Activated T-helper 2 cell treated with anti-CD3 and anti-CD28 coated beads, Interferon-gamma antibody, Interleukin-2, Interleukin-4, amounts not matched to agents 10 μg/mL and 5 μg/mL and 100 μg/mL, durations not matched to agents 14 hours and 24 hours and 36 hours (primary cell): ENCODE measurements at regions not wholly inside any gene's neighbourhood (a gene's known extent, or its start where the extent isn't known, plus 50 kb on each side); places are given as distances from the start of the nearest gene placed in this dataset.

Experiments
- DNase-seq: peaks from one replicate; pipeline ENCODE4 v3.0.0; 2021; ENCODE audit warnings: low spot score
- H3K27ac Mint-ChIP-seq: one replicate; pipeline ENCODE4 v1.8.0; 2021; ENCODE audit warnings: mixed read lengths
- H3K27me3 Mint-ChIP-seq: one replicate; pipeline ENCODE4 v1.8.0; 2021; ENCODE audit warnings: low read depth, mixed read lengths
- H3K36me3 Mint-ChIP-seq: one replicate; pipeline ENCODE4 v1.8.0; 2021; ENCODE audit warnings: low read depth, mixed read lengths
- H3K4me1 Mint-ChIP-seq: one replicate; pipeline ENCODE4 v1.8.0; 2021; ENCODE audit warnings: low read depth, mixed read lengths
- H3K4me3 Mint-ChIP-seq: one replicate; pipeline ENCODE4 v1.8.0; 2021; ENCODE audit warnings: low read depth, mild to moderate bottlenecking, moderate library complexity, mixed read lengths
- H3K9me3 Mint-ChIP-seq: one replicate; pipeline ENCODE4 v1.8.0; 2021; ENCODE audit warnings: mixed read lengths
- intact Hi-C: fragments of 100-400 bp; cut with micrococcal nuclease; formaldehyde crosslinking; loops from one replicate; pipeline ENCODE4 v1.15.1; 2023

DNA sequence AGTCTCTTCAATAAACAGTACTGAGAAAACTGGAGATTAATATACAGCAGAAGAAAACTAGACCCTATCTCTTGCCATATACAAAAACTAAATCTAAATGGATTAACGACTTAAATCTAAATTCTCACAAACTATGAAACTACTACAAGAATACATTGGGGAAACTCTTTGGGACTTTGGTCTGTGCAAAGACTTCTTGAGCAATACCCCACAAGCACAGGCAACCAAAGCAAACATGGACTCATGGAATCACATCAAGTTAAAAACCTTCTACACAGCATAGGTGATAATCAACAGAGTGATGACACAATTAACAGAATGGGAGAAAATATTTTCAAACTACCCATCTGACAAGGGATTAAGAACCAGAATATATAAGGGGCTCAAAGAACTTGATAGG, 848.2 kb upstream of the NRXN1 start:
- H3K9me3 Mint-ChIP-seq: peaks cover 47% of the 10 kb centered on the region
- no peaks in the 10 kb centered on the region for H3K4me1 Mint-ChIP-seq
- H3K36me3 Mint-ChIP-seq: no peaks in the 10 kb centered on the region
- no peaks in the 10 kb centered on the region for H3K27me3 Mint-ChIP-seq
- no peak for DNase-seq
- H3K4me3 Mint-ChIP-seq: no peak overlapping the region
- intact Hi-C loops: no loop called here
- no peak overlapping the region for H3K27ac Mint-ChIP-seq

- intact Hi-C loops: no loop called here
- no peaks in the 10 kb centered on the region for H3K36me3 Mint-ChIP-seq
Observed at GRCh38 chr2:51866361-51866760, 834.4 kb upstream of the NRXN1 start.

DNA sequence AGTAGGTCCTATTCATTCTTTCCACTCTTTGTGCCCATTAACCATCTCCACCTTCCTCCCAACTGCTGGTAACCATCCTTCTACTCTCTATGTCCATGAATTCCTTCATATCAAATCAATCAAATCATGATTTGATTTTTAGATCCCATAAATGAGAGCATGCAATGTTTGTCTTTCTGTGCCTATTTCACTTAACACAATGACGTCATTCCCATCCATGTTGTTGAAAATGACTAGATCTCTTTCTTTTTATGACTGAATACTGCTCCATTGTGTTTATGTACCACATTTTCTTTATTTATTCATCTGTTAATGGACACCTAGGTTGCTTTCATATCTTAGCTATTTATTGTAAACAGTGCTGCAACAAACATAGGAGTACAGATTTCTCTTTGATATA, 827.3 kb upstream of the NRXN1 start:
- H3K9me3 Mint-ChIP-seq: peaks cover 42% of the 10 kb centered on the region
- intact Hi-C loops: no loop called here
- H3K27me3 Mint-ChIP-seq: no peaks in the 10 kb centered on the region
- no peaks in the 10 kb centered on the region for H3K4me1 Mint-ChIP-seq
- DNase-seq: no peak
- H3K27ac Mint-ChIP-seq: no peak overlapping the region
- H3K4me3 Mint-ChIP-seq: no peak overlapping the region
- H3K36me3 Mint-ChIP-seq: no peaks in the 10 kb centered on the region

More at GRCh38 chr2:51866361-51866760, 834.4 kb upstream of the NRXN1 start:
- no peak overlapping the region for H3K4me3 Mint-ChIP-seq
- no peaks in the 10 kb centered on the region for H3K4me1 Mint-ChIP-seq
- DNase-seq: no peak
- no peaks in the 10 kb centered on the region for H3K27me3 Mint-ChIP-seq
- H3K9me3 Mint-ChIP-seq: peaks cover 33% of the 10 kb centered on the region
- no peak overlapping the region for H3K27ac Mint-ChIP-seq

DNA sequence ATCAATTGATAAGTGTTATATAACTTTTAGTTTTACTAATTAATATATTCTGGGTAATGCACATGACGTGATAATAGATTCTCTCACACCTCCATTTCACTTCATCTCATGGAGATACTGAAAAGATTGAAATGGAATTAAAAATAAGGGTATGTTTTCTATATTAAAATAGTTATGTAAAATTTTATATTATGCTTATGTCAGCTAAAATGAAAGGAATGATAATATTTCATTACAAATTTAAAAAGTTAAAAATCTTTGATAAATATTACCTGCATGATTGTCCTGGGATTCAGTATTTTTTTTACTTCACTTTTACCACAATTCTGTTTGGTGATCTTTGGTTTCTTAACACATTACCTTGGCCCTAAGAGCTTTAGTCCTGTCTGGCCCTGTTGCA, 823.8 kb upstream of the NRXN1 start:
- no peak for DNase-seq
- Mint-ChIP-seq H3K27ac (no peak overlapping the region), H3K27me3 (no peaks in the 10 kb centered on the region), H3K36me3 (no peaks in the 10 kb centered on the region), H3K9me3 (peaks cover 29% of the 10 kb centered on the region), H3K4me3 (no peak overlapping the region), H3K4me1 (no peaks in the 10 kb centered on the region)
- intact Hi-C loops: no loop called here

DNA sequence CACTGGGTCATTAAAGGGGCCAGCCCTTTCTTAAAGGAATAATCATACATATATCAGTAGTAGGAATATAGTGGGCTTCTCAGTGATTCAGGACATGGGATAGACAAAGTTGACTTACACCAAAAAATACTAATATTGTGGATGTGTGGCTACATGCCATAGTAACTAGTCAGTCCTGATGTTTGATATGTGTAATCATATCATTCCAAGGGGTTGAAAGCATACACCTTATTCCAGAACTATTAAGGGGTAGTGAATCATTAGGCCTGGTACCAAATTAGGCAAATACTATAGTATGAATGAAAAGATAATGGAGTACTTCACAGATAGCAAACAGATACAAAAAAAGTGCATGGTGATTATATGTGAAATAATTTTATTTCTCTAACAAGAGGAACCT, 814.9 kb upstream of the NRXN1 start:
- Mint-ChIP-seq H3K27me3 (no peaks in the 10 kb centered on the region), H3K9me3 (peaks cover 34% of the 10 kb centered on the region), H3K4me3 (no peak overlapping the region), H3K27ac (no peak overlapping the region), H3K36me3 (no peaks in the 10 kb centered on the region), H3K4me1 (no peaks in the 10 kb centered on the region)
- no peak for DNase-seq
- intact Hi-C loops: no loop called here

GRCh38 chr2:51846018-51846417, 814.1 kb upstream of the NRXN1 start:
- Mint-ChIP-seq H3K4me3 (no peak overlapping the region), H3K4me1 (no peaks in the 10 kb centered on the region), H3K9me3 (peaks cover 36% of the 10 kb centered on the region), H3K27ac (no peak overlapping the region), H3K36me3 (no peaks in the 10 kb centered on the region), H3K27me3 (no peaks in the 10 kb centered on the region)
- no peak for DNase-seq
- intact Hi-C loops: no loop called here

GRCh38 chr2:51844596-51844995, 812.7 kb upstream of the NRXN1 start:
- H3K4me3 Mint-ChIP-seq: no peak overlapping the region
- intact Hi-C loops: no loop called here
- H3K9me3 Mint-ChIP-seq: peaks cover 42% of the 10 kb centered on the region
- H3K27me3 Mint-ChIP-seq: no peaks in the 10 kb centered on the region
- no peaks in the 10 kb centered on the region for H3K36me3 Mint-ChIP-seq
- no peak for DNase-seq
- H3K4me1 Mint-ChIP-seq: no peaks in the 10 kb centered on the region
- H3K27ac Mint-ChIP-seq: no peak overlapping the region

DNA sequence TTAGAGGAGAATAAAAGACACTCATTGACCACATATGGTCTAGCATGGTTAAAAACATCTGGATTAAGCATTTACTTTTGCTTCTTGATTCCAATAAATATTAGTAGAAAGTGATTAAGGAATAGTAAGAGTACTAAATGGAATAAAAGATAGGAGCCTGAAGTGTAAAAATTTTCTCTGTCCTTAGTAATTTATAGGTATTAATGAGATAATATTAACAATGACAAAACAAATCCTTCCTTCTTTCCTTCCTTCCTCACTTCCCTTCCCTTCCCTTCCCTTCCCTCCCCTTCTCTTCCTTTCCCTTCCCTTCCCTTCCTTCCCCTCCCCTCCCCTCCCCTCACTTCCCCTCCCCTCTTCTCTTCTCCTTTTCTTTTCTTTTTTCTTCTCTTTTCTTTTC, 797.5 kb upstream of the NRXN1 start:
- Mint-ChIP-seq H3K4me3 (no peak overlapping the region), H3K27me3 (no peaks in the 10 kb centered on the region), H3K27ac (no peak overlapping the region), H3K36me3 (no peaks in the 10 kb centered on the region), H3K9me3 (peaks cover 31% of the 10 kb centered on the region), H3K4me1 (no peaks in the 10 kb centered on the region)
- no peak for DNase-seq
- intact Hi-C loops: no loop called here

- H3K36me3 Mint-ChIP-seq: no peaks in the 10 kb centered on the region
- peaks cover 47% of the 10 kb centered on the region for H3K9me3 Mint-ChIP-seq
- no peak for DNase-seq
- no peak overlapping the region for H3K4me3 Mint-ChIP-seq
- intact Hi-C loops: no loop called here
- H3K4me1 Mint-ChIP-seq: no peaks in the 10 kb centered on the region
- H3K27me3 Mint-ChIP-seq: no peaks in the 10 kb centered on the region
- no peak overlapping the region for H3K27ac Mint-ChIP-seq
Observed at GRCh38 chr2:51825823-51826222, 793.9 kb upstream of the NRXN1 start.

DNA sequence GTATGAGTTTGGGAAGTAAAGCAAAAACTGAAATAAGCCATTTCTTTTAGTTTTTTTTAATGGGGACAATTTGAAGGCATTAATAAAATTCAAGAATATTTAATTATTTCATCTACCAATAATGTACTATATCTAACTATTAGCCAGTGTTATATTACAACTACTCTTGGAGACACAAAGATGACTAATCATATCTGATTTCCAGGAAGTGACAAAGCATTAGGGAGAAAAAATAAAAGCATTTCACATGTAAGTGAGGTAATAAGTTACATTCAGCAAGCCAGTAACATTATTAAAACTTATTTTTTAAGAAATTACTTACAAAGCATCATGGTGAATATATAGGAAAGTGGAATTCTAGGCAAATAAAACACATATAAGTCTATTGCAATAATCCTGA, 781.3 kb upstream of the NRXN1 start:
- intact Hi-C loops: no loop called here
- no peak for DNase-seq
- Mint-ChIP-seq H3K4me3 (no peak overlapping the region), H3K36me3 (no peaks in the 10 kb centered on the region), H3K4me1 (no peaks in the 10 kb centered on the region), H3K9me3 (peaks cover 18% of the 10 kb centered on the region), H3K27me3 (no peaks in the 10 kb centered on the region), H3K27ac (no peak overlapping the region)

DNA sequence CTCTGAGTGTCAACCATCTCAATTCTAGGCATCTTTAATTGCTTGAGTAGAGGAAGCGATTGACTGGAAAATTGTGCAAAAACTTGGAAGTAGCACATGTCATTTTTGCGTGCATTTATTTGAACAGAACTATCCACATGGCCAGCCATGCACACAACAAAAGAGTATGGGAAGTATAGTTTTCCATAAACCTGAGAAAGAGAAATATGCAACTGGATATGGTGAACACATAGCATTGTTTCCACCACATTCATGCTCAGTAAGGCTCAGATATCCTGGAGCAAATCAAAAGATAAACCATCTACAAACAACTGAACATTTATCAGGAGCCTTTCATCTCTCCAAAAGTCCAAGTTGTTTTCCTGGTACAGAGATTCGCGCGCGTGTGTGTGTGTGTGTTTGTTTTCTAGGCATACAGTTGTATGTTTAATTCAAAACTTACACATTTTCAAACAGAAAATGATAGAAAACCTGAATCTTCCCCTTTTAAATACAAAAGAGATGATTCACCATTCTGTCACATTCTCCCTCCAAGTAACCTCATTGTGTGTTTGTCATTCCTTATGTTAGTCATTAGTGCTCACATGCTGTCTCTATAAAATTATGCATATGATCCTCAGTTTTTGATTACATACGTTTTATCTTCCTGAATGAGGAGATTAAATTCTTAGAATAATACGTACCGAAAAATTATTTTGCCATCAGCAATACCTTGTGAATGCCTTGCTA, 780.4 kb upstream of the NRXN1 start:
- Mint-ChIP-seq H3K27me3 (no peaks in the 10 kb centered on the region), H3K4me1 (no peaks in the 10 kb centered on the region), H3K36me3 (no peaks in the 10 kb centered on the region), H3K27ac (no peak overlapping the region), H3K9me3 (peaks cover 19% of the 10 kb centered on the region), H3K4me3 (no peak overlapping the region)
- intact Hi-C loops: no loop called here
- no peak for DNase-seq

GRCh38 chr2:51810197-51810596, 778.3 kb upstream of the NRXN1 start:
- intact Hi-C loops: no loop called here
- no peak overlapping the region for H3K27ac Mint-ChIP-seq
- H3K36me3 Mint-ChIP-seq: no peaks in the 10 kb centered on the region
- H3K9me3 Mint-ChIP-seq: peaks cover 27% of the 10 kb centered on the region
- no peaks in the 10 kb centered on the region for H3K27me3 Mint-ChIP-seq
- no peak overlapping the region for H3K4me3 Mint-ChIP-seq
- DNase-seq: no peak
- H3K4me1 Mint-ChIP-seq: no peaks in the 10 kb centered on the region

DNA sequence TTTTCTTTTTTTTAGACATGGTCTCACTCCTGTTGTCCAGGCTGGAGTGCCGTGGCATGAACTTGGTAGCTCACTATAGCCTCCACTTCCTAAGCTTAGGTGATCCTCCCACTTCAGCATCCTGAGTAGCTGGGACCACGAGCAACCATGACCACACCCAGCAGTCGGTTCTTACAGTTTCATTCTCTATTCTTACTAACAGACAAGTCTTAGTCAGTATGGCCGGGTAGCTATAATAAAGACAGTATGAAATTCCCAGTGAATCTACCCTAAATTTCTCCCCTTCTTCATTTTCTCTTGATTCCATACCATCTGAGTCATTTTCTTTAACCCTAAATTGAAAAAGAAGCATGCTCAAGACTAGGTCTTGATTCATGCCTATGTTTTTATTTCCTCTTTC, 775.3 kb upstream of the NRXN1 start:
- H3K4me3 Mint-ChIP-seq: no peak overlapping the region
- no peak overlapping the region for H3K27ac Mint-ChIP-seq
- no peaks in the 10 kb centered on the region for H3K4me1 Mint-ChIP-seq
- peaks cover 34% of the 10 kb centered on the region for H3K9me3 Mint-ChIP-seq
- no peaks in the 10 kb centered on the region for H3K36me3 Mint-ChIP-seq
- no peaks in the 10 kb centered on the region for H3K27me3 Mint-ChIP-seq
- intact Hi-C loops: no loop called here
- DNase-seq: no peak
